K562 (cell line): ENCODE measurements at regions not wholly inside any gene's neighbourhood (a gene's known extent, or its start where the extent isn't known, plus 50 kb on each side); places are given as distances from the start of the nearest gene placed in this dataset.

Experiments used
- ATAC-seq: fragments of 200-7000 bp; cut with Tn5 transposase; 3 replicates; pipeline ENCODE4 v1.9.1; 2020; ENCODE audit warnings: moderate library complexity
- BruUV-seq: library from RNA; stranded (reverse); fragments of 400-500 nt; replicated peaks from 2 replicates; lab custom pipeline; 2021; lab: Mats Ljungman, UMichigan
- CTCF ChIA-PET: fragments of 300-600 bp; formaldehyde crosslinking; extraction: SDS; loops from one replicate; lab custom pipeline; 2021; ENCODE audit warnings: low intra/inter-chr PET ratio; lab: Yijun Ruan, JAX
- POLR2A ChIA-PET: fragments of 300-600, 350-650 bp; sonication (Branson Sonifier 250); formaldehyde crosslinking; extraction: SDS; loops from one replicate; lab custom pipeline; 2021; ENCODE audit warnings: antibody characterized with exemption, inconsistent platforms; lab: Yijun Ruan, JAX
- DNase-seq, 4 experiments: peaks; one replicate each; pipeline versions ENCODE4 v3.0.0 to v3.0.0-alpha.2; 2011 to 2018; ENCODE audit warnings: low spot score in 3 of 4, mixed read lengths in 3 of 4; ENCODE audit errors: extremely low read depth in 1 of 4
- FAIRE-seq: peaks from 2 replicates; lab custom pipeline; 2011; peaks lifted over from hg19 to GRCh38; lab: Jason Lieb, UNC
- H2AFZ ChIP-seq: 2 replicates; pipeline ENCODE4 v1.6.0; 2011; ENCODE audit warnings: low read depth, low read length, control low read depth, inconsistent platforms
- H3K27ac ChIP-seq: fragments of 200-600 bp; 3 replicates; pipeline ENCODE4 v1.8.0; 2011; ENCODE audit warnings: low read depth, mild to moderate bottlenecking, control low read depth, inconsistent platforms, low read length, moderate library complexity, mixed read lengths; ENCODE audit errors: extremely low read depth
- H3K27me3 ChIP-seq, 2 experiments: fragments of 300-600 bp in 1 of 2; 2 replicates in 1 of 2; 3 replicates in 1 of 2; pipeline versions ENCODE4 v1.6.0 to v1.8.0; 2011; ENCODE audit warnings: inconsistent platforms in 2 of 2, low read length in 2 of 2, mild to moderate bottlenecking in 1 of 2, mixed read lengths in 1 of 2, moderate library complexity in 1 of 2; ENCODE audit not compliant: control insufficient read depth in 2 of 2, insufficient read depth in 2 of 2
- H3K36me3 ChIP-seq: fragments of 300-600 bp; 3 replicates; pipeline ENCODE4 v1.8.0; 2011; ENCODE audit warnings: mild to moderate bottlenecking, low read length, inconsistent platforms; ENCODE audit not compliant: control insufficient read depth, insufficient read depth
- H3K4me1 ChIP-seq, 2 experiments: fragments of 200-600 bp in 1 of 2; replicated peaks in 1 of 2; 2 replicates in 1 of 2; 3 replicates in 1 of 2; pipeline versions ENCODE4 v1.5.1 to v1.8.0; 2011; ENCODE audit warnings: inconsistent platforms in 2 of 2, low read length in 2 of 2, mild to moderate bottlenecking in 1 of 2, mixed read lengths in 1 of 2, moderate library complexity in 1 of 2; ENCODE audit not compliant: control insufficient read depth in 2 of 2, insufficient read depth in 2 of 2
- H3K4me2 ChIP-seq: 2 replicates; pipeline ENCODE4 v1.6.1; 2011; ENCODE audit warnings: low read length, control low read depth, inconsistent platforms, mixed read lengths; ENCODE audit not compliant: insufficient read depth
- H3K4me3 ChIP-seq: fragments of 200-600 bp; sonication (generic), shearing (Covaris generic); 2 replicates; pipeline ENCODE4 v1.5.1; 2016; ENCODE audit warnings: control low read depth, inconsistent platforms
- H3K79me2 ChIP-seq: fragments of 200-600 bp; 3 replicates; pipeline ENCODE4 v1.8.0; 2011; ENCODE audit warnings: low read length, inconsistent platforms; ENCODE audit not compliant: control insufficient read depth, insufficient read depth
- H3K9ac ChIP-seq, 2 experiments: 2 replicates each; pipeline versions ENCODE4 v1.6.0 to v1.6.1; 2011; ENCODE audit warnings: low read depth in 2 of 2, low read length in 2 of 2, control low read depth in 1 of 2, inconsistent platforms in 1 of 2, mild to moderate bottlenecking in 1 of 2, mixed read lengths in 1 of 2; ENCODE audit not compliant: insufficient read depth in 1 of 2
- H3K9me1 ChIP-seq: one replicate; pipeline ENCODE4 v1.6.0; 2011; ENCODE audit warnings: inconsistent platforms, mild to moderate bottlenecking, low read length, moderate library complexity; ENCODE audit not compliant: control insufficient read depth, insufficient read depth
- H3K9me3 ChIP-seq: replicated peaks from 2 replicates; pipeline ENCODE4 v1.5.1; 2011; ENCODE audit warnings: low read depth, low read length, inconsistent platforms; ENCODE audit not compliant: control insufficient read depth, insufficient read depth
- H4K20me1 ChIP-seq: replicated peaks from 2 replicates; pipeline ENCODE4 v1.6.1; 2011; ENCODE audit warnings: low read length, inconsistent platforms, mixed read lengths; ENCODE audit not compliant: control insufficient read depth, insufficient read depth
- JUNB ChIP-seq: fragments of 450-650 bp; formaldehyde crosslinking; conservative IDR thresholded peaks from 2 replicates; pipeline ENCODE4 v1.4.0; 2020; ENCODE audit warnings: mild to moderate bottlenecking
- U2AF1 ChIP-seq: fragments of 200-400 bp; formaldehyde crosslinking; optimal IDR thresholded peaks from 2 replicates; pipeline ENCODE3; 2017; ENCODE audit warnings: mild to moderate bottlenecking, low read depth, low read length, moderate library complexity
- ZNF274 ChIP-seq: IDR thresholded peaks from 2 replicates; pipeline ENCODE4 v1.6.1; 2011; ENCODE audit warnings: low read depth, mild to moderate bottlenecking, low read length, moderate library complexity, borderline replicate concordance
- WGBS: fragments of 100-300 bp; shearing (Covaris generic); methylation state at CpG from one replicate; pipeline ENCODE4 v1.1.6; 2016; ENCODE audit warnings: low coverage, mixed read lengths; ENCODE audit not compliant: insufficient coverage; ENCODE audit errors: missing lambda C conversion rate; 5-methylcytosine and 5-hydroxymethylcytosine counted together
- in situ Hi-C: fragments of 300-500 bp; cut with MboI; formaldehyde crosslinking; loops from 4 replicates; pipeline ENCODE4 v1.15.0; 2018; ENCODE audit warnings: inconsistent platforms, mixed read lengths
- intact Hi-C: fragments of 100-400 bp; cut with micrococcal nuclease; formaldehyde crosslinking; loops from 2 replicates; pipeline ENCODE4 v1.14.2; 2022
- TF ChIP-seq, protein P1 (sequence below): fragments of 250-450 bp; sonication (Bioruptor Pico); IDR thresholded peaks from 2 replicates; pipeline ENCODE4 v1.8.0; 2021; ENCODE audit warnings: borderline replicate concordance, mild to moderate bottlenecking, moderate library complexity; ENCODE audit not compliant: poor library complexity, severe bottlenecking
- TF ChIP-seq, protein P2 (sequence below): fragments of 150-350 bp; IDR thresholded peaks from 2 replicates; pipeline ENCODE4 v1.6.1; 2014; ENCODE audit warnings: low read depth, mild to moderate bottlenecking, low read length, borderline replicate concordance

DNA sequence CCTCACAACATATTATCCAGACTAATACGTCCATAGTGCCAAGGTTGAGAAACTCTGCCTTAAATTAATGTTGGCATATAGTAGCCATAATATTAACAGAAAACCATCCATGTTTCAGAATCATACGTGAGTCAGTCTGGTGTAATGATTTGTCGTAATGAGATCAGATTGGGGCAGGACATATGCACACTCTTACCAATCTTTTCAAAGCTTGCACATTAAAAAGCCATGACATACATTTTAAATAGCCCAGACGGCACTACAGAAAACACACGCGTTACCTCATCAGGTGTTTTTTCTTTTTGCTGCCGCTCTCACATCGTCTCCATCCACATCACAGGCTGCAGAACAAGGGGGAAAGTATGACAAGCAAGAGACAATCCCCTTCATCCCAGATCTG is 211.6 kb downstream of the NEBL start:
- no peaks in the 10 kb centered on the region for H3K4me1 ChIP-seq
- TF ChIP-seq, protein P1, sequence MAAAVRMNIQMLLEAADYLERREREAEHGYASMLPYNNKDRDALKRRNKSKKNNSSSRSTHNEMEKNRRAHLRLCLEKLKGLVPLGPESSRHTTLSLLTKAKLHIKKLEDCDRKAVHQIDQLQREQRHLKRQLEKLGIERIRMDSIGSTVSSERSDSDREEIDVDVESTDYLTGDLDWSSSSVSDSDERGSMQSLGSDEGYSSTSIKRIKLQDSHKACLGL (CRISPR knock-in tag), result no peak
- TF ChIP-seq, protein P2, sequence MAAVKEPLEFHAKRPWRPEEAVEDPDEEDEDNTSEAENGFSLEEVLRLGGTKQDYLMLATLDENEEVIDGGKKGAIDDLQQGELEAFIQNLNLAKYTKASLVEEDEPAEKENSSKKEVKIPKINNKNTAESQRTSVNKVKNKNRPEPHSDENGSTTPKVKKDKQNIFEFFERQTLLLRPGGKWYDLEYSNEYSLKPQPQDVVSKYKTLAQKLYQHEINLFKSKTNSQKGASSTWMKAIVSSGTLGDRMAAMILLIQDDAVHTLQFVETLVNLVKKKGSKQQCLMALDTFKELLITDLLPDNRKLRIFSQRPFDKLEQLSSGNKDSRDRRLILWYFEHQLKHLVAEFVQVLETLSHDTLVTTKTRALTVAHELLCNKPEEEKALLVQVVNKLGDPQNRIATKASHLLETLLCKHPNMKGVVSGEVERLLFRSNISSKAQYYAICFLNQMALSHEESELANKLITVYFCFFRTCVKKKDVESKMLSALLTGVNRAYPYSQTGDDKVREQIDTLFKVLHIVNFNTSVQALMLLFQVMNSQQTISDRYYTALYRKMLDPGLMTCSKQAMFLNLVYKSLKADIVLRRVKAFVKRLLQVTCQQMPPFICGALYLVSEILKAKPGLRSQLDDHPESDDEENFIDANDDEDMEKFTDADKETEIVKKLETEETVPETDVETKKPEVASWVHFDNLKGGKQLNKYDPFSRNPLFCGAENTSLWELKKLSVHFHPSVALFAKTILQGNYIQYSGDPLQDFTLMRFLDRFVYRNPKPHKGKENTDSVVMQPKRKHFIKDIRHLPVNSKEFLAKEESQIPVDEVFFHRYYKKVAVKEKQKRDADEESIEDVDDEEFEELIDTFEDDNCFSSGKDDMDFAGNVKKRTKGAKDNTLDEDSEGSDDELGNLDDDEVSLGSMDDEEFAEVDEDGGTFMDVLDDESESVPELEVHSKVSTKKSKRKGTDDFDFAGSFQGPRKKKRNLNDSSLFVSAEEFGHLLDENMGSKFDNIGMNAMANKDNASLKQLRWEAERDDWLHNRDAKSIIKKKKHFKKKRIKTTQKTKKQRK, result no peak
- no peak for TF ChIP-seq JUNB (CRISPR knock-in tag)
- no peak for TF ChIP-seq ZNF274
- no peak for TF ChIP-seq U2AF1
- no peak overlapping the region for H3K4me2 ChIP-seq
- ChIA-PET CTCF (no interaction called here), POLR2A (no interaction called here)
- H4K20me1 ChIP-seq, result no peaks in the 10 kb centered on the region
- no peak overlapping the region for H3K9ac ChIP-seq
- H3K9me3 ChIP-seq, result no peaks in the 10 kb centered on the region
- DNase-seq (no peak), ATAC-seq (no peak), FAIRE-seq (no peak)
- H3K27ac ChIP-seq, result no peak overlapping the region
- no peak overlapping the region for H2AFZ ChIP-seq
- H3K4me3 ChIP-seq, result no peak overlapping the region
- intact Hi-C loops, result no loop called here
- H3K9me1 ChIP-seq, result no peaks in the 10 kb centered on the region
- no peaks in the 10 kb centered on the region for H3K27me3 ChIP-seq
- WGBS, result under 1% methylated on average over 8 of the region's 8 CpGs
- no peaks in the 10 kb centered on the region for H3K79me2 ChIP-seq
- in situ Hi-C loops, result no loop called here
- H3K36me3 ChIP-seq, result no peaks in the 10 kb centered on the region
- no TSS peak for BruUV-seq
